Activated CD8-positive, alpha-beta memory T cell treated with anti-CD3 and anti-CD28 coated beads, Interleukin-2, amount 50 U/mL, for 24 hours (primary cell): ENCODE measurements at regions not wholly inside any gene's neighbourhood (a gene's known extent, or its start where the extent isn't known, plus 50 kb on each side); places are given as distances from the start of the nearest gene placed in this dataset.
"Not testable (repeated sequence)": the region's sequence is repeated elsewhere in the genome, so short reads cannot be mapped to it uniquely, and the experiment has no call there.

Source experiments
- DNase-seq: peaks from one replicate; pipeline ENCODE4 v3.0.0-alpha.2; 2020; ENCODE audit errors: extremely low read depth

GRCh38 chr10:64408391-64409183 is 887.4 kb downstream of the REEP3 start:
- DNase-seq = no peak

GRCh38 chr10:64409349-64409748 is 888.1 kb downstream of the REEP3 start:
- no peak for DNase-seq

- no peak for DNase-seq
Measured at GRCh38 chr10:64416011-64416410, 894.8 kb downstream of the REEP3 start.

GRCh38 chr10:64419461-64419860 is 898.3 kb downstream of the REEP3 start:
- DNase-seq = no peak

GRCh38 chr10:64426745-64427144 is 905.5 kb downstream of the REEP3 start:
- DNase-seq = no peak

GRCh38 chr10:64430690-64431323 is 909.6 kb downstream of the REEP3 start:
- DNase-seq = no peak

- DNase-seq = not testable (repeated sequence)
Measured at GRCh38 chr10:64441872-64442271, 920.7 kb downstream of the REEP3 start.

- DNase-seq = no peak
Measured at GRCh38 chr10:64444163-64444562, 923.0 kb downstream of the REEP3 start.

GRCh38 chr10:64444564-64444963 is 923.4 kb downstream of the REEP3 start:
- no peak for DNase-seq

GRCh38 chr10:64449603-64450002 is 928.4 kb downstream of the REEP3 start:
- DNase-seq = no peak

- DNase-seq = no peak
Measured at GRCh38 chr10:64450312-64450711, 929.1 kb downstream of the REEP3 start.

GRCh38 chr10:64454962-64455361 is 933.8 kb downstream of the REEP3 start:
- DNase-seq = no peak

GRCh38 chr10:64458306-64458705 is 937.1 kb downstream of the REEP3 start:
- DNase-seq = no peak

- DNase-seq = no peak
Measured at GRCh38 chr10:64463406-64463805, 942.2 kb downstream of the REEP3 start.

- no peak for DNase-seq
Measured at GRCh38 chr10:64465653-64466052, 944.5 kb downstream of the REEP3 start.

GRCh38 chr10:64468219-64468618 is 947.0 kb downstream of the REEP3 start:
- DNase-seq = no peak

- DNase-seq = no peak
Measured at GRCh38 chr10:64476506-64476905, 955.3 kb downstream of the REEP3 start.

- no peak for DNase-seq
Measured at GRCh38 chr10:64477791-64478190, 956.6 kb downstream of the REEP3 start.

- no peak for DNase-seq
Measured at GRCh38 chr10:64484811-64485330, 963.7 kb downstream of the REEP3 start.

GRCh38 chr10:64486149-64486548 is 964.9 kb downstream of the REEP3 start:
- no peak for DNase-seq

- DNase-seq = no peak
Measured at GRCh38 chr10:64486901-64487300, 965.7 kb downstream of the REEP3 start.

GRCh38 chr10:64494901-64495300 is 973.7 kb downstream of the REEP3 start:
- no peak for DNase-seq

GRCh38 chr10:64497306-64497705 is 976.1 kb downstream of the REEP3 start:
- DNase-seq = no peak
